Thoracic aorta (tissue), 2 donors: ENCODE measurements at regions not wholly inside any gene's neighbourhood (a gene's known extent, or its start where the extent isn't known, plus 50 kb on each side); places are given as distances from the start of the nearest gene placed in this dataset.

Experiments
- ATAC-seq: fragments of 150-250 bp; one replicate; pipeline ENCODE4 v1.8.0; 2017; ENCODE audit warnings: low read depth; ENCODE audit not compliant: insufficient number of reproducible peaks, low FRiP score
- DNase-seq: peaks from one replicate; pipeline ENCODE4 v3.0.0-alpha.2; 2020; ENCODE audit warnings: low spot score
- H3K27ac ChIP-seq, 2 donors: fragments of 200-600 bp; sonication (generic); 1 replicate in 1 of 2; 2 replicates in 1 of 2; pipeline ENCODE4 v1.5.1; 2016; ENCODE audit warnings: mild to moderate bottlenecking in 2 of 2, moderate library complexity in 2 of 2
- H3K27me3 ChIP-seq: fragments of 200-600 bp; sonication (generic); replicated peaks from 2 replicates; pipeline ENCODE4 v1.6.0; 2016; ENCODE audit warnings: mild to moderate bottlenecking; ENCODE audit not compliant: insufficient read depth
- H3K36me3 ChIP-seq: fragments of 200-600 bp; sonication (generic); one replicate; pipeline ENCODE4 v1.5.1; 2016
- H3K4me1 ChIP-seq, 2 donors: fragments of 200-600 bp; sonication (generic); 1 replicate in 1 of 2; 2 replicates in 1 of 2; pipeline versions ENCODE4 v1.5.1 to v1.6.0; 2016; ENCODE audit warnings: low read depth in 2 of 2, mild to moderate bottlenecking in 1 of 2; ENCODE audit not compliant: control insufficient read depth in 1 of 2
- H3K4me3 ChIP-seq: fragments of 200-600 bp; sonication (generic); 2 replicates; pipeline ENCODE4 v1.5.1; 2016; ENCODE audit warnings: mild to moderate bottlenecking
- H3K9me3 ChIP-seq: fragments of 200-600 bp; sonication (generic); 2 replicates; pipeline ENCODE4 v1.5.1; 2016
- TF ChIP-seq, protein P1 (sequence below): fragments of 200-600 bp; sonication (generic); IDR thresholded peaks from one replicate; pipeline ENCODE4 v1.5.1; 2019; ENCODE audit warnings: antibody characterized with exemption

DNA sequence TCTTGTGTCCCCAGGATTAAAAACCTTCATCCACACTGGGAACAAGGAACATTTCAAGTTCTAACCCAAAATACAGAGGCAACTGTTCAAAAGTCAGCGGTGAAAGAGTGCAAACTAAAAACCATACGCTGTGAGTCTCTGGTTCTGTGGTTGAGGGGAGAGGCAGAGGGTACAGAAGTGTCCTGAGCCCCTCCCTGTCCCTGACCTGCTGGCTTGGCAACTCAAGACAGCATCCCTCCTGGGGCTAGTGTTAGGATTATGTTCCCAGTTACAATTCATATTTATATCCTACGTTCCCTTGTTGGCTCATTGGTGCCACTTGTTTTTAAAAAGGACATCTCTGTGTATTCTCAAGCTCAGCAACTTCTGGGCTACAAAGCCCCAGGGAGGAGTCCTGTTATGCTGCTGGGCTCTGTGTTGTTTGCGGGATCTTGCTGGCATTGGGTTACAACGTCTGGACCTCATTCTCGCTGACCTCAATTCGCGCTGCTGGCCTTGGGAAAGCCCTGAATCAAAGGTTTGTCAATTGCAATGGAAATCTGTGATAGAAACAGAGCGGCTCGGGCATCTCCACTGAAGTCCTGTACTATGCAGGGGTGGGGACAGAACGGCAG lies 420.8 kb downstream of the FUT8 start:
- H3K27me3 ChIP-seq, result no peaks in the 10 kb centered on the region
- H3K9me3 ChIP-seq, result no peaks in the 10 kb centered on the region
- ATAC-seq (no peak), DNase-seq (no peak)
- TF ChIP-seq, protein P1, sequence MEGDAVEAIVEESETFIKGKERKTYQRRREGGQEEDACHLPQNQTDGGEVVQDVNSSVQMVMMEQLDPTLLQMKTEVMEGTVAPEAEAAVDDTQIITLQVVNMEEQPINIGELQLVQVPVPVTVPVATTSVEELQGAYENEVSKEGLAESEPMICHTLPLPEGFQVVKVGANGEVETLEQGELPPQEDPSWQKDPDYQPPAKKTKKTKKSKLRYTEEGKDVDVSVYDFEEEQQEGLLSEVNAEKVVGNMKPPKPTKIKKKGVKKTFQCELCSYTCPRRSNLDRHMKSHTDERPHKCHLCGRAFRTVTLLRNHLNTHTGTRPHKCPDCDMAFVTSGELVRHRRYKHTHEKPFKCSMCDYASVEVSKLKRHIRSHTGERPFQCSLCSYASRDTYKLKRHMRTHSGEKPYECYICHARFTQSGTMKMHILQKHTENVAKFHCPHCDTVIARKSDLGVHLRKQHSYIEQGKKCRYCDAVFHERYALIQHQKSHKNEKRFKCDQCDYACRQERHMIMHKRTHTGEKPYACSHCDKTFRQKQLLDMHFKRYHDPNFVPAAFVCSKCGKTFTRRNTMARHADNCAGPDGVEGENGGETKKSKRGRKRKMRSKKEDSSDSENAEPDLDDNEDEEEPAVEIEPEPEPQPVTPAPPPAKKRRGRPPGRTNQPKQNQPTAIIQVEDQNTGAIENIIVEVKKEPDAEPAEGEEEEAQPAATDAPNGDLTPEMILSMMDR, result no peak
- no peaks in the 10 kb centered on the region for H3K36me3 ChIP-seq
- H3K4me3 ChIP-seq, result no peak overlapping the region
- H3K4me1 ChIP-seq, result no peaks in the 10 kb centered on the region
- H3K27ac ChIP-seq, result no peak overlapping the region

DNA sequence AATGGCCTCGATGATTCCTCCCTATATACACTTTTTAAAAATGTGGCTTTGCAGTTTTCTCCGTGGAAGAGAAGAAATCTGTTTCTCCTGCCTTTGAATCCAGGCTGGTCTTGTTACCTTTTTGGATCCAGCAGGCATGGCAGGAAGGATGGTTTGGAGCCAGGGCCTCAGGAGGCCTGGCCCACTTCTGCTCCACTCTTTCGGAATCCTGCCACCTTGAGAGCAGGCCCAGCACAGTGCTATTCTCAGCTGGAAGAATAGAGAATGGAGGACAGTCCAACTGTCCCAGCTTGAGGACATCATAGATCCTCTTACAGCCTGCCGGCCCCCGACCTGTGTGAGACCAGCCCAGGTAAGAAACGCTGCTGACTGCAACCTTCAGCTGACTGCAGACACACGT lies 421.5 kb downstream of the FUT8 start:
- TF ChIP-seq, protein P1, result no peak
- no peak for ATAC-seq
- Histone ChIP-seq H3K27ac (no peak overlapping the region), H3K4me1 (no peaks in the 10 kb centered on the region), H3K4me3 (no peak overlapping the region), H3K9me3 (no peaks in the 10 kb centered on the region), H3K27me3 (no peaks in the 10 kb centered on the region), H3K36me3 (no peaks in the 10 kb centered on the region)
- no peak for DNase-seq

DNA sequence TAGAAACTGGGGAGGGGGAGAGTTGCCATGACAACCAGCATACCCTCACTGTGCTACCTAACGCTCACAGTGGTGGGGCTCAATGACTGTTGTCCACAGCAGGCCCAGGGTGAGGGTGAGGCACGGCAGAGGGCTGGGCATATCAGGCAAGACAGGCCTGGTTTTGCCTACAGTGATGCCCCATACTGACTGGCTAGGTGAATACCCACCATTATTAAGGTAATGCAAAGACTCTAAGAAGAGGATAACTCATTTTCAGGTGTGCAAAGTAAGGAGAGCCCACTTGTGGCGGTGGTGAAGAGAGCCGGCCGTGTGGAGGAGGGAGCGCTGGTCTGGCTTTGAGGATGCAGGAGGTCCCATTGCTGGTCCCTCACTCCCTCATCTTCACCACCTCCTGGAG lies 422.3 kb downstream of the FUT8 start:
- no peak for DNase-seq
- no peaks in the 10 kb centered on the region for H3K9me3 ChIP-seq
- H3K27me3 ChIP-seq, result no peaks in the 10 kb centered on the region
- ATAC-seq, result no peak
- TF ChIP-seq, protein P1, result no peak
- no peak overlapping the region for H3K27ac ChIP-seq
- H3K4me3 ChIP-seq, result no peak overlapping the region
- no peaks in the 10 kb centered on the region for H3K4me1 ChIP-seq
- no peaks in the 10 kb centered on the region for H3K36me3 ChIP-seq

DNA sequence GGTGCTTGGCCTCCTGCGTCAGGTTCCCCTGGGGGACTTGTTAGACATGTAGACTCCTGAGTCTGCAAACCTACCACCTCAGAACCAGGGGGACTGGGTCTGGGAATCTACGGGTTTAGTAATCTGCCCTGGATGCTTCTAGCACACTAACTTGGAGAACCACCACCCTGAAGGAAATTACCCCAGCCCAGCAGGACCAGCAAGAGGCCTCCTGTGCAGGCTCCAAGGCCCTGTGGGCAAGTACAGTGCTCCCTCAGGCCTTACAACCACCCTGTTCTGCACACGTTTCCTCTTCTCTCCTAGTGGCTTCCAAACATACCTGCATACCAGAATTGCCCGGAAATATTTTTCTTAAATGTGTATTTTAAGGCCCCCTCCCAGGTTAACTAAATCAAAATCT lies 423.0 kb downstream of the FUT8 start:
- TF ChIP-seq, protein P1, result no peak
- Histone ChIP-seq H3K9me3 (no peaks in the 10 kb centered on the region), H3K27me3 (no peaks in the 10 kb centered on the region), H3K4me1 (no peaks in the 10 kb centered on the region), H3K27ac (no peak overlapping the region), H3K36me3 (no peaks in the 10 kb centered on the region), H3K4me3 (no peak overlapping the region)
- ATAC-seq, result no peak
- DNase-seq, result no peak

DNA sequence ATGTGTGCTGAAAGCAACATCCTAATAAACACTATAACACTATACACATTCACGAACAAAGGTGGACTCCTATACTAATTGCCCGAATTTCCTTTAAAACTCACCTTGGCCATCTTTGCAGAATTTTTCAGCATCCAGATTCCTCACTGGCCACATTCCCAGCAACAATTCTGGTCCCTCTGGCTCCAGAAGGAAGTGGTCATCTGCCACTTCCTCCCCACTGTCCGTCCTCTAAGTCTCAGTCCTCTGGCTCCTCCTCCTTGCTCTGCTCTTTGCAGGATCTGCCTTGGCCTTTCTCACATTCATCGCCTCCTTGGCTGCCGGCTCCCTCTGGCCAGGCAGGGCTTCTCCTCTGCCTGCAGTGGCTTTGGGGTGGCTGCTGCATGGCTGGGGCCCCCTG lies 426.0 kb downstream of the FUT8 start:
- ATAC-seq, result no peak
- DNase-seq, result no peak
- no peaks in the 10 kb centered on the region for H3K27me3 ChIP-seq

More for the DNA sequence above, 426.0 kb downstream of the FUT8 start:
- Histone ChIP-seq H3K36me3 (no peaks in the 10 kb centered on the region), H3K4me1 (no peaks in the 10 kb centered on the region), H3K27ac (no peak overlapping the region), H3K9me3 (no peaks in the 10 kb centered on the region), H3K4me3 (no peak overlapping the region)
- TF ChIP-seq, protein P1, result no peak
